Aorta (tissue), 5 donors: ENCODE measurements at regions not wholly inside any gene's neighbourhood (a gene's known extent, or its start where the extent isn't known, plus 50 kb on each side); places are given as distances from the start of the nearest gene placed in this dataset.

Experiments
- ATAC-seq: fragments of 200-7000 bp; cut with Tn5 transposase; one replicate; pipeline ENCODE4 v1.9.1; 2022; ENCODE audit warnings: moderate library complexity; ENCODE audit not compliant: low FRiP score
- DNase-seq, 2 donors: peaks; one replicate each; pipeline ENCODE4 v3.0.0-alpha.2; 2020
- H3K27ac ChIP-seq, 2 donors: one replicate each; pipeline ENCODE4 v1.5.1; 2013; ENCODE audit warnings: low read length in 2 of 2, mild to moderate bottlenecking in 2 of 2, moderate library complexity in 2 of 2, control low read depth in 1 of 2, inconsistent platforms in 1 of 2, low read depth in 1 of 2
- H3K27me3 ChIP-seq, 2 donors: one replicate each; pipeline ENCODE4 v1.6.1; 2013; ENCODE audit warnings: control low read depth in 1 of 2, low read length in 1 of 2, mild to moderate bottlenecking in 1 of 2, moderate library complexity in 1 of 2; ENCODE audit not compliant: insufficient read depth in 2 of 2, control insufficient read depth in 1 of 2
- H3K36me3 ChIP-seq, 2 donors: one replicate each; pipeline ENCODE4 v1.6.1; 2013; ENCODE audit warnings: control low read depth in 1 of 2, low read length in 1 of 2, mild to moderate bottlenecking in 1 of 2; ENCODE audit not compliant: insufficient read depth in 2 of 2, control insufficient read depth in 1 of 2
- H3K4me1 ChIP-seq, 2 donors: one replicate each; pipeline ENCODE4 v1.6.1; 2013; ENCODE audit warnings: low read length in 2 of 2, control low read depth in 1 of 2, mild to moderate bottlenecking in 1 of 2, moderate library complexity in 1 of 2; ENCODE audit not compliant: insufficient read depth in 2 of 2, control insufficient read depth in 1 of 2
- H3K4me3 ChIP-seq, 2 donors: one replicate each; pipeline ENCODE4 v1.5.1; 2013; ENCODE audit warnings: low read length in 2 of 2, control low read depth in 1 of 2, mild to moderate bottlenecking in 1 of 2
- H3K9me3 ChIP-seq: one replicate; pipeline ENCODE4 v1.6.1; 2013; ENCODE audit warnings: mild to moderate bottlenecking, low read length; ENCODE audit not compliant: control insufficient read depth
- WGBS, 2 donors: extraction: QIAGEN DNeasy Blood & Tissue Kit; methylation state at CpG; one replicate each; pipeline ENCODE4 v1.1.7; 2013; 5-methylcytosine and 5-hydroxymethylcytosine counted together
- intact Hi-C, 2 donors: fragments of 100-400 bp; cut with DNase I; formaldehyde crosslinking; loops; one replicate each; pipeline versions ENCODE4 v1.14.2 to v1.15.0; 2022
- donor health status: healthy with polysubstance abuse.
- donor health status: Bipolar disorder and iron deficiency.
- donor health status: DM: no; HTN: no; CAD: no.
- donor health status: DM: no; HTN: no; CAD: no.
- donor health status: DM: yes; HTN: yes; CAD: no.

DNA sequence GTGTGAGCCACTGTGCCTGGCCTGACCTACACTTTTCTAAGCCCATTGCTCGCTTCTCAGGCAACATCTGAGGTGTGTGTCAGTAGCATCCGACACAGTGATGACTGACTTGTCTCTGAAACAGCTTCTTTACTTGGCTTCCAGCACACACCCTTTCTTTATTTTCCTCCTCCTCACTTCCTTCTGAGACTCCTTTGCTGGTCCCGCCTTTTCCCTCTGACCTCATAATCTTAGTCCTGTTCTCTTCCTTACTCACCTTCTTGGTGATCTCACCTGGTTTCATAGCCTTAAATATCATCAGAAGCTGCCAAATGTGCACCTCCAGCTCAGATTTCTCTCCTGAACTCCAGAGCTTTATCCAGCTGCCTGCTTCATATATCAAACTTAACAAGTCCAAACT, 66.6 kb upstream of the PELI1 start:
- H3K4me1 ChIP-seq: no peaks in the 10 kb centered on the region
- ATAC-seq: no peak
- WGBS, 2 donors: 93 to 96% methylated on average over 3 of the region's 3 CpGs

GRCh38 chr2:64211276-64211921, 67.2 kb upstream of the PELI1 start:
- WGBS, 2 donors: 87 to 89% methylated on average over 6 of the region's 6 CpGs
- H3K9me3 ChIP-seq: no peaks in the 10 kb centered on the region
- DNase-seq (no peak), ATAC-seq (peak; percentile 36)
- H3K4me3 ChIP-seq: no peak overlapping the region
- intact Hi-C loops: no loop called here
- H3K4me1 ChIP-seq: no peaks in the 10 kb centered on the region
- H3K27ac ChIP-seq: no peak overlapping the region
- peaks cover 0 to 1% of the 10 kb centered on the region in 2 donors for H3K27me3 ChIP-seq
- H3K36me3 ChIP-seq: no peaks in the 10 kb centered on the region

More for the DNA sequence above, 66.6 kb upstream of the PELI1 start:
- no peak for DNase-seq
- intact Hi-C loops: no loop called here
- Histone ChIP-seq H3K27me3 (peaks cover 0 to 1% of the 10 kb centered on the region in 2 donors), H3K4me3 (no peak overlapping the region), H3K36me3 (no peaks in the 10 kb centered on the region), H3K27ac (no peak overlapping the region), H3K9me3 (no peaks in the 10 kb centered on the region)

GRCh38 chr2:64212346-64212745, 68.1 kb upstream of the PELI1 start:
- Histone ChIP-seq H3K4me3 (no peak overlapping the region), H3K27ac (no peak overlapping the region), H3K4me1 (no peaks in the 10 kb centered on the region), H3K36me3 (no peaks in the 10 kb centered on the region), H3K27me3 (peaks cover 0 to 1% of the 10 kb centered on the region in 2 donors), H3K9me3 (no peaks in the 10 kb centered on the region)
- intact Hi-C loops: no loop called here
- 57 to 59% methylated on average over 1 of the region's 1 CpG for WGBS, 2 donors
- ATAC-seq: no peak
- DNase-seq: no peak

DNA sequence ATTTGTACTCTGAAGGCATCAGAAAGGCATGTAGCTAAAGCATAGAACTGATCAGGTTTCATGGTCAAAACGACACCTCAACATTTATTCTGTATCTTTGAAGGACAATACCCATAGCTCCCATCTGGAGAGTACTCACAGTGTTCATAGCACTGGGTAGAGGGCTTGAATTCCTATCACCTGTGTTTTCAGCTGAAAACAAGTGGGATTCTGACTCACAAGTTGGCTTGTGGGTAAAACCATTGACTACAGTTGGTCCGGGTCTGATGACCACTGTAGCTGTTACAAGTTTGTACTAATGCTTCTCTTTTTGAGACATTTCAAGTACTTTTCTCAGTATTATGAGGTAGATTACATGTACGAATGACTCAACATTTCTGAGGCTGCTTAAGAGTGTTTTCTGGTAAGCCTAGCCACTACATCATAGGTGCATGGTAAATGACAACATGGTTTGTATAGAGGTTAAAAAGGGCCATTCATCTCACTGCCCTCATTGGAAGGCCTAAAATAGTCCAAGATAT, 68.6 kb upstream of the PELI1 start:
- H3K27me3 ChIP-seq: peaks cover 0 to 1% of the 10 kb centered on the region in 2 donors
- DNase-seq (no peak), ATAC-seq (no peak)
- no peaks in the 10 kb centered on the region for H3K36me3 ChIP-seq
- WGBS, 2 donors: 95 to 96% methylated on average over 3 of the region's 3 CpGs
- no peaks in the 10 kb centered on the region for H3K4me1 ChIP-seq
- intact Hi-C loops: no loop called here
- H3K9me3 ChIP-seq: no peaks in the 10 kb centered on the region
- H3K27ac ChIP-seq: no peak overlapping the region
- H3K4me3 ChIP-seq: no peak overlapping the region

- Histone ChIP-seq H3K9me3 (no peaks in the 10 kb centered on the region), H3K27ac (no peak overlapping the region), H3K4me1 (no peaks in the 10 kb centered on the region), H3K36me3 (no peaks in the 10 kb centered on the region), H3K4me3 (no peak overlapping the region), H3K27me3 (peaks cover 0 to 1% of the 10 kb centered on the region in 2 donors)
- DNase-seq (no peak), ATAC-seq (no peak)
- WGBS, 2 donors: 89 to 90% methylated on average over 5 of the region's 5 CpGs
- intact Hi-C loops: no loop called here
Measured at GRCh38 chr2:64213532-64214275, 69.5 kb upstream of the PELI1 start.

DNA sequence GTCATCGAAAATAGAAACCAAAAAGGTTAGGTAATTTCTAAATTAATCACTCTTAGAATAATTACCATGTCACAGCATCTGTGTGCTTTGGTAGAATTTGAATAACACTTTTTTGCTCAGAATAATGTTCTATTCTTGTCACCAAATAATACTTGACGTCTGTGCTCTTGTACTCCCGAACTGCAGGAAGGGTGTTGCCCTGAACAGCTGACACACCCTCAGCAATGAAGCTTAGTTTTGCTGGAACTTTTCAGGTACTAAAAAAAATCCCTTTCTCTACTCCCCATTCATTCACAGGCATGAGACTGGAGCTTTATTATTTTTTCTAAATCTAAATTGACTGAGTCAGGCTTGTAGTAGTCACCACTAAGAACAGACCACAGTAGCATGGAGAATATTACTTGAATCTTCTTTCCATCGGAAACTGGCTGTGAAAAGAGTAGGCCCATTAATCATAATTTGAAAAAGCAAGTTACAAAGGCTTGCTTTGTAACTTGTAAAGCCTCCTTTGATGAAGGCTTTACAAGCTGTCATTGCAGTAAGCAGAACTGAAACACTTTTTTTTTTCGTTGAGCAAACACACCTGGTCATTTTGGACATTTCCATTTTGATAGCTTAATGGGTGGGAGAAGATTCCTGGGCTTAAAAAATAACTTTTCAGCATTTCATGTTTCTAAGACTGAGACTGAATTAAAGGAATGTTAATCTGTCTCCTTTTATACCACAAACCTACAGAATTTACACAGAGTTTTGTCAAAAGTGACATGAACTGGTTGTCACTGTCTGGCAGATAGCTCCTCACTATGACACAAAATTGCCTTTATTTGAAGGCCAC, 70.3 kb upstream of the PELI1 start:
- H3K4me1 ChIP-seq: no peaks in the 10 kb centered on the region
- 59 to 61% methylated on average over 5 of the region's 5 CpGs for WGBS, 2 donors
- ATAC-seq (no peak), DNase-seq (no peak)
- intact Hi-C loops: no loop called here
- no peak overlapping the region for H3K4me3 ChIP-seq
- no peaks in the 10 kb centered on the region for H3K36me3 ChIP-seq
- H3K9me3 ChIP-seq: no peaks in the 10 kb centered on the region
- no peak overlapping the region for H3K27ac ChIP-seq
- H3K27me3 ChIP-seq: peaks cover 0 to 1% of the 10 kb centered on the region in 2 donors

DNA sequence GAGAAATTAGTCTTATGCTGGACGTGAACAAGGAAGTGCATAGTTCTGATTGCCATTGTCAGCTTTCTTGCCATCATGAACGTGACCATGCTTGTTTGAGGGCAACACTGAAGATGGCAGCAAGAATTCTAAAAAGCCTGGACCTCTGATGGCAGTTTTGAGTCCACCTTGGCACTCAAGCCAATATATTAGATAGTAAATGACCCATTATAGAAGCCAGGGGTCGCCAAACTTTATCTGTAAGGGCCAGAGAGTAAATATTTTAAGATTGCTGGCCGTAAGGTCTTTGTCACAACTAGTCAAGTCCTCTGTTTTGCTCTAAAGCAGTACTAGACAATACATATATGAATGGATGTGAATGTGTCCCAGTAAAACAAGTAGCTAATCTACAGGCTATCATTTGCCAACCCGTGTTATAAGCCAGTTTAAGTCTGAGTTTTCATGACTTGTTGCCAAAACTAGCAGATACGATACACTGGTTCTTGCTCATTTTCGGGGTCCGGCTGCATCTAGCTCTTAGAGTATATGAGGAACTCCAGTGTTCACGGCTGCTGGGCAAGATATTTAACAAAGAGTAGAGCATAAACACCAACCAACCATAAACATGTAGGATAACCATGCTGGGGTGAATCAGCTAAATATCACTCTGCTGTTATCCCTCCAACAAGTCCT, 73.1 kb upstream of the PELI1 start:
- H3K4me1 ChIP-seq: no peaks in the 10 kb centered on the region
- no peak for ATAC-seq
- intact Hi-C loops: no loop called here
- WGBS, 2 donors: 67 to 77% methylated on average over 9 of the region's 9 CpGs
- no peaks in the 10 kb centered on the region for H3K9me3 ChIP-seq
- no peak overlapping the region for H3K27ac ChIP-seq
- DNase-seq: no peak
- H3K36me3 ChIP-seq: no peaks in the 10 kb centered on the region
- no peak overlapping the region for H3K4me3 ChIP-seq
- H3K27me3 ChIP-seq: peaks cover 0 to 1% of the 10 kb centered on the region in 2 donors

DNA sequence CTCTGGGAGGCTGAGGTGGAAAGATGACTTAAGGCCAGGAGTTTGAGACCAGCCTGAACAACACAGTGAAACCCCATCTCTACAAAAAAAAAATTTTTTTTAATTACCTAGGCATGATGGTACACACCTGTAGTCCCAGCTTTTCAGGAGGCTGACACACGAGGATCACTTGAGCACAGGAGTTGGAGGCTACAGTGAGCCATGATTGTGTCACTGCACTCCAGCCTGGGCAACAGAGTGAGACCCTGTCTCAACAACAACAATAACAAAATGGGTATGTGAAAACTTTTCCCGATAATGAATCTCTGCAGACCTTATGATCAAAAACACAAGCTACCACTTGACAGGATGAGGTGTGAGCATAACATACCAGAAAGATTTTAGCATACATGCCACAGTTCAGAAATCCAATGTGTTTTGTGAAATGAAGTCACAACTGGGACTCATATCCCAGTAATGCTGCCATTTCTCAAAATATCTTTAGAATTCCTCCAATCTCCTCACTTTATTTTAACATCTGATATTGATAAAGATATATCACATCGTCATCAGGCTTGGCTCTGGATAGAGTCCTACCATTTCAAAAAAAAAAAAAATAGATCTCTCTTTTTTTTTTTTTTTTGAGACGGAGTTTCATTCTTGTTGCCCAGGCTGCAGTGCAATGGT, 74.0 kb upstream of the PELI1 start:
- Histone ChIP-seq H3K36me3 (no peaks in the 10 kb centered on the region), H3K4me3 (no peak overlapping the region), H3K4me1 (no peaks in the 10 kb centered on the region), H3K27ac (no peak overlapping the region), H3K9me3 (no peaks in the 10 kb centered on the region), H3K27me3 (peaks cover 0 to 1% of the 10 kb centered on the region in 2 donors)
- intact Hi-C loops: no loop called here
- ATAC-seq: no peak
- 52 to 68% methylated on average over 4 of the region's 4 CpGs for whole genome bisulfite sequencing, 2 donors
- no peak for DNase-seq
